ENCODE measurements at regions not wholly inside any gene's neighbourhood (a gene's known extent, or its start where the extent isn't known, plus 50 kb on each side); places are given as distances from the start of the nearest gene placed in this dataset.

GRCh38 chr11:134464981-134465730, 53.1 kb upstream of the B3GAT1 start (continued):
- TF ChIP-seq EZH2 (IDR thresholded peaks at IDR 0.05) = no peak

DNA sequence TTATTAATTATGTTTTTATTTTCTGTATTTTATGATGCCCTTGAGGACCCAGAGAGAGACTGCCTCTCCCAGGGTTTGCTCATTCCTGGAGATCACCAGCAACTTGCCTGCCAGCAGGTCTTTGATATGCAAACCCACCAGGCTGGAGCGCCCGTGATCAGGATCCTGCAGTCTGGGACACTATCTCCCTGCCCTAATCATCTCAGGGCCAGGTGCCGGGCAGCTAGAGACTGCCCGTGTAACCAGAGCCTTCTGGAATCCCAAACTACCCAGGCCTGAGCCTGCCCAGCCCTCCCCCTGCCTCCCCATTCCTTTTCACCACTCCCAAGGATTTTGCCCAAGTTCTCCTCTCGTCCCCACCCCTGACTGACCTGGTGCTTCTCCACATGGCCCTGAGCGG, 52.2 kb upstream of the B3GAT1 start:
- Histone ChIP-seq H3K4me3 (replicated peaks in 1 of 2; ENCODE audit: low read depth in 1 of 2, low read length in 2 of 2) (no peak overlapping the region), H4K20me1 (ENCODE audit: insufficient read depth) (no peaks in the 10 kb centered on the region), H3K79me2 (ENCODE audit: insufficient read depth, low read length) (no peaks in the 10 kb centered on the region), H2AFZ (ENCODE audit: low read depth, low read length, poor library complexity, severe bottlenecking) (no peak overlapping the region), H3K9me3 (ENCODE audit: control insufficient read depth in 1 of 2, insufficient read depth in 1 of 2, low read depth in 1 of 2, low read length in 2 of 2) (no peaks in the 10 kb centered on the region), H3K9ac (ENCODE audit: low read length) (no peak overlapping the region), H3K4me2 (ENCODE audit: low read length) (no peak overlapping the region), H3K27me3 (ENCODE audit: insufficient read depth, low read length) (peaks cover 59% of the 10 kb centered on the region), H3K27ac (ENCODE audit: low read depth, low read length) (no peak overlapping the region), H3K4me1 (ENCODE audit: control insufficient read depth in 1 of 2, insufficient read depth in 2 of 2, low read length in 2 of 2) (no peaks in the 10 kb centered on the region), H3K9me2 (ENCODE audit: insufficient read depth) (no peaks in the 10 kb centered on the region), H3K36me3 (ENCODE audit: control insufficient read depth in 1 of 2, insufficient read depth in 2 of 2, low read length in 2 of 2) (no peaks in the 10 kb centered on the region)
- ChIA-PET CTCF (no interaction called here), POLR2A (no interaction called here), RAD21 (ENCODE audit: low non-redundant PET in 1 of 2, low total read pairs in 2 of 2, uncharacterized antibody in 2 of 2, unreplicated experiment in 2 of 2) (no interaction called here)
- DNase-seq (ENCODE audit: low read depth, low spot score) (no peak), ATAC-seq (no peak)
- no TSS peak for BruUV-seq (replicated peaks)
- TF ChIP-seq RAD21 (IDR thresholded peaks at IDR 0.05; ENCODE audit: low read depth) (no peak), ATF3 (IDR thresholded peaks at IDR 0.05) (no peak), JUND (IDR thresholded peaks at IDR 0.05) (no peak), TCF7L2 (IDR thresholded peaks at IDR 0.05; ENCODE audit: borderline replicate concordance, extremely low read depth, insufficient read depth, insufficient read length) (no peak), ZNF274 (IDR thresholded peaks at IDR 0.05; ENCODE audit: low read depth, low read length) (no peak), POLR2A (IDR thresholded peaks at IDR 0.05; ENCODE audit: borderline replicate concordance, extremely low read depth, insufficient read depth, insufficient read length) (no peak), REST (IDR thresholded peaks at IDR 0.05; ENCODE audit: low read depth) (no peak), FOSL1 (IDR thresholded peaks at IDR 0.05; ENCODE audit: low read depth) (no peak), POLR2AphosphoS5 (IDR thresholded peaks at IDR 0.05; ENCODE audit: low read depth, low read length) (no peak), CBX3 (IDR thresholded peaks at IDR 0.05; ENCODE audit: low read depth) (no peak), SRF (IDR thresholded peaks at IDR 0.05; ENCODE audit: low read depth) (no peak), ZBTB33 (IDR thresholded peaks at IDR 0.05; ENCODE audit: extremely low read depth, insufficient replicate concordance, low read length) (no peak), ELF1 (IDR thresholded peaks at IDR 0.05; ENCODE audit: borderline replicate concordance, low read depth) (no peak)
- TF ChIP-seq, protein P1, sequence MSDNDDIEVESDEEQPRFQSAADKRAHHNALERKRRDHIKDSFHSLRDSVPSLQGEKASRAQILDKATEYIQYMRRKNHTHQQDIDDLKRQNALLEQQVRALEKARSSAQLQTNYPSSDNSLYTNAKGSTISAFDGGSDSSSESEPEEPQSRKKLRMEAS (IDR thresholded peaks at IDR 0.05) = no peak
- intact Hi-C loops (cut with micrococcal nuclease) = no loop called here

Measured in HCT116 (cell line).